Neural progenitor cell (in vitro differentiated cells): ENCODE measurements at regions not wholly inside any gene's neighbourhood (a gene's known extent, or its start where the extent isn't known, plus 50 kb on each side); places are given as distances from the start of the nearest gene placed in this dataset.

Experiments used
- DNase-seq: peaks from one replicate; pipeline ENCODE4 v3.0.0-alpha.2; 2016; ENCODE audit warnings: low spot score
- H2AFZ ChIP-seq: fragments of 200-600 bp; sonication (generic); replicated peaks from 2 replicates; pipeline ENCODE4 v1.6.1; 2016; ENCODE audit warnings: antibody characterized with exemption
- H3F3A ChIP-seq: fragments of 200-600 bp; sonication (generic); 2 replicates; pipeline ENCODE4 v1.6.1; 2016; ENCODE audit warnings: antibody characterized with exemption, low read depth
- H3K27ac ChIP-seq: fragments of 200-600 bp; sonication (generic); 2 replicates; pipeline ENCODE4 v1.5.1; 2016; ENCODE audit warnings: mild to moderate bottlenecking
- H3K27me3 ChIP-seq: fragments of 200-600 bp; sonication (generic); 2 replicates; pipeline ENCODE4 v1.6.1; 2016; ENCODE audit warnings: mild to moderate bottlenecking, moderate library complexity
- H3K36me3 ChIP-seq: fragments of 200-600 bp; sonication (generic); 2 replicates; pipeline ENCODE4 v1.5.1; 2016
- H3K4me1 ChIP-seq: fragments of 200-600 bp; sonication (generic); 2 replicates; pipeline ENCODE4 v1.6.1; 2016; ENCODE audit warnings: mixed run types
- H3K4me2 ChIP-seq: fragments of 200-600 bp; sonication (generic); 2 replicates; pipeline ENCODE4 v1.6.1; 2016
- H3K4me3 ChIP-seq: fragments of 200-600 bp; sonication (generic); 2 replicates; pipeline ENCODE4 v1.5.1; 2016
- H3K79me2 ChIP-seq: fragments of 200-600 bp; sonication (generic); 2 replicates; pipeline ENCODE4 v1.6.1; 2016; ENCODE audit warnings: low read depth
- H3K9ac ChIP-seq: fragments of 200-600 bp; sonication (generic); 2 replicates; pipeline ENCODE4 v1.6.1; 2016
- H3K9me3 ChIP-seq: fragments of 200-600 bp; sonication (generic); 2 replicates; pipeline ENCODE4 v1.5.1; 2016; ENCODE audit warnings: low read depth
- H4K20me1 ChIP-seq: fragments of 200-600 bp; sonication (generic); 2 replicates; pipeline ENCODE4 v1.6.1; 2016; ENCODE audit warnings: low read depth
- H3K27ac Mint-ChIP-seq: 3 replicates; pipeline ENCODE4 v1.8.0; 2021; ENCODE audit warnings: mixed read lengths
- H3K27me3 Mint-ChIP-seq: 2 replicates; pipeline ENCODE4 v1.8.0; 2022; ENCODE audit warnings: low read depth, mild to moderate bottlenecking, inconsistent platforms, moderate library complexity, mixed read lengths; ENCODE audit not compliant: insufficient read depth
- H3K36me3 Mint-ChIP-seq: 3 replicates; pipeline ENCODE4 v1.8.0; 2021; ENCODE audit warnings: mixed read lengths
- H3K4me1 Mint-ChIP-seq: 3 replicates; pipeline ENCODE4 v1.8.0; 2021; ENCODE audit warnings: mixed read lengths
- H3K4me3 Mint-ChIP-seq: 3 replicates; pipeline ENCODE4 v1.8.0; 2021; ENCODE audit warnings: mild to moderate bottlenecking, moderate library complexity, mixed read lengths
- H3K9me3 Mint-ChIP-seq: 3 replicates; pipeline ENCODE4 v1.8.0; 2020; ENCODE audit warnings: mixed read lengths
- CTCF ChIP-seq: fragments of 200-600 bp; sonication (generic); IDR thresholded peaks from 2 replicates; pipeline ENCODE4 v1.5.1; 2017; ENCODE audit warnings: antibody characterized with exemption, mild to moderate bottlenecking
- EZH2 ChIP-seq: fragments of 200-600 bp; sonication (generic); IDR thresholded peaks from 2 replicates; pipeline ENCODE4 v1.6.1; 2017; ENCODE audit warnings: antibody characterized with exemption, mild to moderate bottlenecking, moderate library complexity
- EZH2phosphoT487 ChIP-seq: fragments of 200-600 bp; sonication (generic); IDR thresholded peaks from 2 replicates; pipeline ENCODE4 v1.6.1; 2017; ENCODE audit warnings: antibody characterized with exemption

GRCh38 chr22:48223488-48224190 lies 1461.2 kb downstream of the TBC1D22A start:
- no peak overlapping the region for H3K4me2 ChIP-seq
- no peaks in the 10 kb centered on the region for H3K27me3 ChIP-seq
- no peaks in the 10 kb centered on the region for H3K9me3 ChIP-seq
- H3K9ac ChIP-seq, result no peak overlapping the region
- Mint-ChIP-seq H3K27me3 (peaks cover 7% of the 10 kb centered on the region), H3K27ac (no peak overlapping the region), H3K4me1 (peaks cover 8% of the 10 kb centered on the region), H3K4me3 (no peak overlapping the region), H3K9me3 (peaks cover 19% of the 10 kb centered on the region), H3K36me3 (no peaks in the 10 kb centered on the region)
- no peak overlapping the region for H3K27ac ChIP-seq
- no peak for TF ChIP-seq EZH2phosphoT487
- no peak for TF ChIP-seq CTCF
- no peak for TF ChIP-seq EZH2
- no peaks in the 10 kb centered on the region for H3K79me2 ChIP-seq
- H4K20me1 ChIP-seq, result no peaks in the 10 kb centered on the region
- H3K4me3 ChIP-seq, result no peak overlapping the region
- no peaks in the 10 kb centered on the region for H3K36me3 ChIP-seq
- no peaks in the 10 kb centered on the region for H3F3A ChIP-seq
- H3K4me1 ChIP-seq, result peaks cover 4% of the 10 kb centered on the region
- no peak for DNase-seq
- H2AFZ ChIP-seq, result no peak overlapping the region

GRCh38 chr22:48222742-48223487 lies 1460.5 kb downstream of the TBC1D22A start:
- Mint-ChIP-seq H3K4me1 (peaks cover 13% of the 10 kb centered on the region), H3K27ac (no peak overlapping the region), H3K27me3 (peaks cover 11% of the 10 kb centered on the region), H3K9me3 (peaks cover 18% of the 10 kb centered on the region), H3K4me3 (no peak overlapping the region), H3K36me3 (no peaks in the 10 kb centered on the region)
- Histone ChIP-seq H3K9ac (no peak overlapping the region), H2AFZ (no peak overlapping the region), H3K79me2 (no peaks in the 10 kb centered on the region), H3F3A (no peaks in the 10 kb centered on the region), H3K27me3 (no peaks in the 10 kb centered on the region), H3K9me3 (no peaks in the 10 kb centered on the region), H3K4me2 (no peak overlapping the region), H3K4me1 (peaks cover 4% of the 10 kb centered on the region), H3K36me3 (no peaks in the 10 kb centered on the region), H3K4me3 (no peak overlapping the region), H4K20me1 (no peaks in the 10 kb centered on the region), H3K27ac (no peak overlapping the region)
- DNase-seq, result no peak
- TF ChIP-seq EZH2 (no peak), CTCF (no peak), EZH2phosphoT487 (no peak)

GRCh38 chr22:48218889-48219420 lies 1456.5 kb downstream of the TBC1D22A start:
- DNase-seq, result peak; percentile 28
- peaks cover 13% of the 10 kb centered on the region for H3K27me3 Mint-ChIP-seq
- H3K36me3 ChIP-seq, result no peaks in the 10 kb centered on the region
- no peak overlapping the region for H3K9ac ChIP-seq
- no peaks in the 10 kb centered on the region for H3K79me2 ChIP-seq
- no peak overlapping the region for H3K27ac ChIP-seq
- H3K4me3 ChIP-seq, result no peak overlapping the region
- peaks cover 11% of the 10 kb centered on the region for H3K9me3 Mint-ChIP-seq
- H3K4me3 Mint-ChIP-seq, result no peak overlapping the region
- no peaks in the 10 kb centered on the region for H4K20me1 ChIP-seq
- peaks cover 9% of the 10 kb centered on the region for H3K4me1 ChIP-seq
- no peak overlapping the region for H3K27ac Mint-ChIP-seq
- H3K27me3 ChIP-seq, result no peaks in the 10 kb centered on the region
- H3F3A ChIP-seq, result no peaks in the 10 kb centered on the region
- no peaks in the 10 kb centered on the region for H3K36me3 Mint-ChIP-seq
- no peaks in the 10 kb centered on the region for H3K9me3 ChIP-seq
- TF ChIP-seq EZH2, result no peak
- no peak for TF ChIP-seq CTCF
- H3K4me1 Mint-ChIP-seq, result peaks cover 13% of the 10 kb centered on the region
- no peak overlapping the region for H3K4me2 ChIP-seq
- H2AFZ ChIP-seq, result no peak overlapping the region
